Hematopoietic multipotent progenitor cell treated with erythropoietin and hydrocortisone succinate and interleukin-3 and kit ligand, for 8 days (in vitro differentiated cells): ENCODE measurements at regions not wholly inside any gene's neighbourhood (a gene's known extent, or its start where the extent isn't known, plus 50 kb on each side); places are given as distances from the start of the nearest gene placed in this dataset.

Experiments
- DNase-seq: peaks from one replicate; pipeline ENCODE4 v3.0.0-alpha.2; 2015

DNA sequence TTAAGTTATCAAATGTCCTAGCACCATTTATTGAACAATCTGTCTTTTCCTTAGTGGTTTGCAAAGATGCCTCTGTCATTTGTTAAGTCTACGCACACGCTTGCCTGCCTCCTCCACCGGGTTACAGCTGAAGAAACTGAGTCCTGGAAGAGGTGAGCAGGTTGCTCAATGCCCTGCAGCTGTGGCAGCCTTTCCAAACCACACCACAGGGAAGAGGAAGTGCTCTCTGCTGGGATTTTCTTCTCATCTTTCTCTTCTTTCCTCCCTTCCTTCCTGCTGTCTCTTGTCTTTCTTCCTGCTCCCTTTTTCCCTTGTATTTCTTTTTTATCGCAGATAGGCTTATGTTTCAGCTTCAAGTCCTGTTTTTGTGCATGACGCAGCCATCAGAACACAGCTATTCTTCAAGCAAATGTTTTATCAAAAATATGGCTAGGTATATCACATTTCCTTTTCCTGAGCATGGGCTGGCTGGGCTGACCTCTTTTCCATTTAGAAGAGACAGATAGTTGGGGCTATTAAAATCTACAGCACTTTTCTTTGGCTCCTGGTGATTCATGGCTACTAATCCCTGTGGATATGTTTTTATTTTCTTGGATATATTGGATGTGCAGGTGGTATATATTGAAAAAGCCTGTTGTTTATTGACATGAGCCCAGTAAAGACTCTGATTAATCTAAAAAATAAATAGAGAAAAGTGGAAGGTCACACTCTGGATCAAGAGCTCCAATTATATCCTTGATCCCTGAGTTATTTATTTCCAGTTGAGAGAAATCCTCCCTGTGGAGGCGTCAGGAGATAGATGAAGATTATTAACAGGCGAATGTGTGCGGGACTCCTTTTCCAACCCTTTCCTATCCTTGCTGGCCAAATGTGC, 214.6 kb downstream of the TSN start:
- no peak for DNase-seq

DNA sequence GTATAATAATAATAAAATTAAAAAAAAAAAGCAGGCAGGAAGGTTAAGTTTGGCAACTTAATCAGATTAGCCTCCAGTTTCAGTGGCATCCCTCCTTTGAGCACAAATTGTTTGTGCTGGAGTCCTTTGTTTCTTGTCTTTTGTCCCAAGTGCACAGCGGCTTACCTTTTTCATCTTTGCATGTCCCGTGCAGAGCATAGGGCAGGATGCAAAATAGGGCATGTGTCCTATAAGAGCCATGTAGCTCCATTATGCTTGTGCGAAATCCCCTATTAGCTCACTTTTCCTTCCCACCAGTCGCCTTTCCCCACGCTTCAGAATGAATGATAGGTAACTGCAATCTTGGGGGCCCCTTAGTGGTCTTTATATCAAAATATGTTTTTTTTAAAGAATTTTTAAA, 216.8 kb downstream of the TSN start:
- DNase-seq = no peak

DNA sequence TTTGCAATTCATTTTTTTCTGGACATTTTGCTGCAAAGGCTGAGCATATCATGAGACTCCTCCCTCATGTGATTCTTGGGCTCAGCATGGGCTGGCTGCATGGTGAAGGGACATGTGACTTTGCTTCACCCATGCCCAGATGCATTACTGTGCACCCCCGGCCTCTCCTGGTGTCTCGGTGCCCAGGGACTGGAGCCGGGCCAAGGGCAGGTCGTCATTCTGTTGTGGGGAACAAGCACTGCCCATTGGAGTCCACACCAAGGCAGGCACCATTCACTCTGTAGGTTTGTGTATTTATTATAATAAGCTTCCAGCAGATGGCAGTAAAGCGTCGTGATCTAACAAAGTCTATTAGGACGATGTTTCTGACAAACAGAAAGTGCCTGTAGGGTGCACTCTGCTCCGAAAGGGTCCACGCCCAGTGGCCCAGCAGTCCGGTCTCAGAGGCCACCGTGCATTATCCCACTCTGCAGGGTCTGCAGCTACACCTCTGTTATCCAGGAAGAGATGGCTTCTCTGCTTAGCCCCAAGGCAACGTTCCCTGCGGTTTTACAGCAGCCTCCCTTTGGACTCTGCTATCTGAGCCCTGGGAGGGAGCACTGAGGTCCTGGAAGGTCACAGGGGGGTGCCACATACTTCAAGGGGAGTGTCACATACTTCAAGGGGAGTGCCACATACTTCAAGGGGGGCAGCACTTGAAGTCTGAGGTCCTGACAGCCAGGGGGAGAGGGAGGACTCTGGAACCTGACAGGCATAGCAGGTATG, 219.6 kb downstream of the TSN start:
- peak; percentile 93 for DNase-seq

DNA sequence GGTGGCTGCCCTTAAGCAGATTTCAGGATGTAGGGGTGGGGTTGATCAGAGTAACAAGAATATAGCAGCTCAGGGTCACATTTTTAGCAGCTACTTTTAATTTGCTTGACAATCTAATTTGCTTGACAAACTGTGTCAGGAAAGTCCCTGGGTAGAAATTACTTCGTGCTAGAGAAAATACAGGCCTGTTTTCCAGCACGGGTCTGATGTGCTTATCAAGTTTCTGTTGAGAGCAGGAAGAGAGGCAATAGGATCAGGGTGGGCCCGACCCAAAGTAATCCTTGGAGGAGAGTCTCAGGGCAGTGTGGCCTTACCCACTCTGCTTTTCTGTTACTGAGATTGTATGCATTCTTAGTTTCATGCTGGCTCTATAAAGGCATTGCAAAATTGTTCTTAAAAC, 221.5 kb downstream of the TSN start:
- DNase-seq = no peak

DNA sequence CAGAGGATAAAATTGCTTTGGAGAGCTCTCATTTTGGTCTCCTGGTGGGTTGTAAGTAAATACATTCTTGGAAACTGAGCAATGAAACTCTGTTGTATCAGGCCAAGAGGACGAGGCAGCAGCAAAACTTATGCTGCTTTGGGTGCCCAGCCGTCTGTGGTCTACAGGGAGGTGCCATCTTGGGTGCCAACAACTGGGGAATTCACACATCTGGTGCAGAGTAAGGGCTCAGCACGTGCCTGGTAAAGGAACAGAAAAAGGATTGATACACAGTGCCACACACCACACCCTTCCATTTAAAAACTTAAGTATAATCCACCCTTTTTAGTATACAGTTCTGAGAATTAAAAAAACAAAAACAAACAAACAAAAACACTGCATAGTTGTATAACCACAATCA, 221.9 kb downstream of the TSN start:
- DNase-seq = no peak

DNA sequence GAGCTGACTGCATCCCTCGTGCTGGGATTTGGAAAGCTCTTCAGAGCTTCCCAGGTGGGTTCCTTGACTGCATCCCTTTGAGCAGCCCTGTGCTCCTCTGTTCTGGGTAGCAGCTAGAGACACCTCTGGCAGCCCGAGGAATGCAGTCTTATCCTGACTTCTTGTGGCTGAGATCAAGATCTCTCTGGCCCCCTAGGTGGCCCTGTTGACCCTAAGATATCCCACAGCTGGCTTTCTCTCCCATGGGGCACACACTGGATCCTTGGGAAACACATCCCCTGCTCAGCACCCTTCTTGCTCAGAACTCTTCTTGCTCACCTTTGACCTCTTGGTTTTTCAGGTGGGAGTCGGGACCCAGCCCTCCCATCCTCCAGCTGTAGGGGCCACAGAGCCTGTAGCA, 237.2 kb downstream of the TSN start:
- DNase-seq = no peak

DNA sequence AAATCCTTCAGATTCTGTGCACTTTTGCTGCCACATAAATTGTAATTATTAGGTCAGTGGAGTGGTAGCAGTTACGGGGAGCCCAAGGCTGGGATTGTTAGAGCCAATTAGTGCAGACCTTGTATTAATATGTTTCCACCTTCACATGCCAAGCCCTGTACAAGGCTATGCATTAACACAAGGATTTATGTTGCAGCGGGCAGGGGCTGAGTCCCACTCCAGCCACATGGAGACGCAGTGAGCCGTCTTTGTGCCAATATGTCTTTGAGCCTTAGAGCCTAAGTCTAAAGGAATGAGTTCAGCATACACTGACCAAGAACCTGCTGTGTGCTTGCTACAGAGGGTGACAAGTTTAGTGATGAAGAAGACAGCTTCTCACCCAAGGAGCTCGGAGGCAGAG, 238.2 kb downstream of the TSN start:
- no peak for DNase-seq

DNA sequence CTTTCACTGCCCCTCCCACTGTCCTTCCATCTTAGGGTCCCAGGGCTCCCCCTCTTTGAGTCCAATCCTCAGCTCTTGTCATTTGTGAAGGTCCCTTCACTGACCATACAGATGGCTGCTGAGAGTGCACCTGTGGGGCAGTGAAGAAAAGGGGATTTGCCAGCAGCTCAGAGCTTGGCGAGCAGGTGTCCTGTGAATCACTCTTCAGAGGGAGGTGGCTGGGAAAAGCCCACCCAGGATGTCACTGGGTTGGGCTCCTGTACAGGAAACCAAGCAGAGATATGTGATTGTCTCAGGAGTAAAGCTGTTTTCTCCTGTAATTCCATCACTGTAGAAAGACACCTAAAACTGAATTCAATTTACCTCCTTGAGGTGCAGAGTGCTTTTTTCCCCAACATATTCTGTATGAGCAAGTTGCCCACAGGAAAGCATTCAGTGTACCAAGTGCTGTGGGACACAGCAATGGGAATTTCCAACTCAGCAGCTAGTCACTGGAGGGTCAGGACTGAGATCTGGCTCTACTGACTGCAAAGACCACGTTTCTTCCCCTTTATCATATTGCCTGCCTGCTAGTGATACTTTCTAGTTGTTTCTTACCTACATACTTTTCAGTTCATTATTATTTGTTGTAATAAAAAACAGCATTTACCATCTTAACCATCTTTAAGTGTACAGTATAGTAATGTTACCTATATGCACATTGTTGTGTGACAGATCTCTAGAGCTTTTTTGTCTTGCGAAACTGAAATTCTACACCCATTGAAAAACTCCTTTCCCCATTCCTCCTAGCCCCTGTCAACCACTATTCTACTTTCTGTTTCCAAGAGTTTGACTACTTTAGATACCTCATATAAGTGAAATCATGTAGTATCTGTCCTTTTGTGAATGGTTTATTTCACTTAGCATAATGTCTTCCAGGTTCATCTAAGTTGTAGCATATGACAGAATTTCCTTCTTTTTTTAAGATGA, 239.1 kb downstream of the TSN start:
- DNase-seq = no peak

DNA sequence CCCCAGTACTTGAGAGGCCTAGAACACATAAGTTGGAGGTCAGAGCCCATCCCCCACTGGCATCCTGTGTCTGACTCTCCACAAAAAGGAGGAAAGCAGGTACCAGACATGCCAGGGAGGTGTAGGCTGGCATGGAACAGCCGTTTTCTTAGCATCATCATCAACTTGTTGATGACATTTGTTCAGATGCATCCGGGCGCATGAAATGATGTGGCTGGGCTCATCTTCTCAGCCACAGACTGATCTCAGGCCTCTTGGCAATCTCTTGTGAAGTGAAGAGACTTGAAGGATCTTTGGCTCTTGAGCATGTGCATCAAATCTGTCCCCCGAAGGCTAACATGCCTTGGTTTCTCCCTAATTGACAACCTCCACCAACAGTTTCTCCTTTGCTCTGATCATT, 243.3 kb downstream of the TSN start:
- DNase-seq = no peak

DNA sequence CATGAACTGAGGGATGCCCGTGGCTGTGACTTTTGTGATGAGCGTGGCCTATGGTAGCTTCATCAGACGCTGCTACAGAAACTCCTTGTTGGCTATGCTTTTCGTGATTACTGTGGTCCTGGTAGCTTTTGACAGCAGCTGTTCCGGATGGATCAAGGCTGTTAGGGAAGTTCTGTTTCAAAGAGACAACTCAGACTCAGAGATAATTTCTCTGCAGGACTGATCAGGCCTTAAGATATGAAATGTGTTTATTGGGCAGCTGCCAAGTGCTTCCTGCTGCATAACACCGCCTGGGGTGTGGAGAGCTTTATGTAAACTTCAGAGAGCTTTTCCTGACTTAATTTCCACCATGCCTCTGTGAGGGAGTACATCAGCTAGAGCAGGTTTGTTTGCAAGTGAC, 243.8 kb downstream of the TSN start:
- peak; percentile 80 for DNase-seq

DNA sequence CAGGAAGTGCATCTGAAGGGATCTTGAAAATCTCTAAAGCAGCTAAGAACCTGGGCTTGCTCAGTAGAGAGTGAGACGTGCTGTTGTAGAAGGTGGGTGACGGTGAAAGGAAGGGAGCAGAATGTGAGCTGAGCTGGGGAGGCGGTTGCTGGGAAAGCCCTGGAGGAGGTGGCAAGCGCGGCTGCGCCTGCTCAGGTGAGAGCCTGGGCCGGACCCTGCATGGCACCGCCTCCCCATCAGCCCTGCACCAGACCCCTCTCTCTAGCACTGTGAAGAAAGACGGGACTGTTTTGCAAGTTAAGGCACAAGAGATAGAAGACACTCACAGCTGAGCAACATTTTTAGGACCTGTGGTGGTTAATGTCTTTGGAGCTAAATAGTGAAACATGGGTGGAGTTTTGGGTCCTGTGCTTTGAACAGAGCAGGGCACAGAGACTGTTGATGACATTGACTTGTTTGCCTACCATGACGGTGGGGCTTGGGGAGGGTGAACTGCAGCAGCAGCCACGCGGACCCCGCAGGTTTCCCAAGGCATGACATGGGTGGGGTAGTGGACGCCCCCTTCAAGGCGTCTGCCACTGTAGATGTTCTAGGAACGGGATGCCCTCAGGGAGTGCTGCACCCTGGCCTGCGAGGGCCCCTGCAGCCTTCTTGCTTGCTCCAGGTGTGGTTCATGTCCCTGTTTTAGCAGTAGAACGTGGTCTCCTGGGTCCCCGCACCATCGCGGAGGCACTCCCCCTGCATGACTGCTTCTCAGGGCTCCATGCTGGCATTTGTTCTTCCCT, 245.3 kb downstream of the TSN start:
- no peak for DNase-seq

DNA sequence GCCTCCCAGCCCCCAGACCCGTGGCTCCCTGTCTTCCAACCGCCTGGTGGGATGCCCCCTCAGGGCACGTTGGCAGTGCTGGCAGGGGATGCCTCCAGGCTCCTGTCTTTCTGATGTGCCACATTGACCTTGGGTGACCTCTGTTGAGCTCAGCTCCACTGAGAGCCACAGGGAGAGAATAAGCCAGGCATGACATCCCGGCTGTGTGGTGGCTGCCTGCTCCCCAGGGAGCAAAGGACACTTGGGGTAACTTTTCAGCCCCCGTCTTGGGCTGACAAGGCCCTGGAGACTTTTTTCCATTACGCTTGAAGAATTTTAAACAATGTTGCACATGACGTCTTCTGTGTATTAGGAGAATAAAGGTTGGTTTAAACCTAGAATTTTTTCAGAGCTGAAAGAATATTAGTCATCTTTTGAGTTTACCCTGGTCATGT, 246.0 kb downstream of the TSN start:
- no peak for DNase-seq

DNA sequence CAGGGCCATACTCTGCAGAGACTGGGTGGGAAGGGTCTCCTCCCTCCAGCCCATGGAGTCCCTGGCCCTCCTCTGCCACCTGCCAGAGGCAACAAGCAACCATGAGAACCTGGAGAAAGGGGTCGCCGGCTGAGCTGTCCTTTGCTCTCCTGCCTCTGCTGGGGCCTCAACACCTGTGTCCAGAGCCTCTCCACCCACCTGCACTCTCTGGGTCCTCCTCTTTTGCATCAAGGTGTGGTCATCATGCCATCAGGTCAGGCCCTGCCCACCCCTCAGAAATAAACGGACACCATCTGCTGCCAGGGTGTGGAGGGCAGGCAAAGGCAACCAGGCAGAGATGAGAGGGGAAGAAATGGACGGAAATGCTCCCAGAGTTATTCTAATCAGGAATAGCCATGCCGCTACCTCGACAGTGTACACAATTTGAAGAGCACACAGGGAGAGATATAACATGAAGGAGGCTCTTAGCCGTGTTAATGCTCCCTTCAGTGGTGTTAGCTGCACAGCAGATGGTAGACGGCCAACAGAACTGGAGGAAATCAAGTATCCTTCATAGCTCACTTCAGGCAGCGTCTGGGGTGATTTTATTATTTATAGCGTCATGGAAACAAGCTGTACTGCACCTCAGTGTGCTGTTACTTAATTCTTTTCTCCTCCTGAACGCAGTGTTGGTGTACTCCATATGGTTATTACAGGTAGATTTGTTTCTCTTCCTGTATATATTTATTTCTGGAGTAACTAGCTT, 247.9 kb downstream of the TSN start:
- no peak for DNase-seq

DNA sequence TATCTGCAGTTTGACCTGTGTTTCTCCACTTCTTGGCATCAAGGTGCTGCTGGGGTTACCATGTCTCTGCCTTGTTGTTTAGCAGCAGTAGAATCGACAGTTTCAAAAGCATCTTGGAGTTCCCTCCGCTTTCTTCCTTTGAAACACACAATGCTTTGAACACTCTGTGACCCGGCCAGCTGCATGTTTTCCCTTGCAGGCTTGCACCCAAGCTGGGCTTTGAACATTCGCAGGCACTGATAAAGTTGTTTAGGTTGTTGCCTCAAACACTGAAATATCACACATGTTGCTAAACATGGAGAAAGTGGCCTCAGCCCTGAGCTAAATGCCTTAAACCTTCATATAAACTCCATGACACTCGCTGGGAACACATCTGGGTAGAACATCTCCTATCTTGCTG, 251.7 kb downstream of the TSN start:
- no peak for DNase-seq

DNA sequence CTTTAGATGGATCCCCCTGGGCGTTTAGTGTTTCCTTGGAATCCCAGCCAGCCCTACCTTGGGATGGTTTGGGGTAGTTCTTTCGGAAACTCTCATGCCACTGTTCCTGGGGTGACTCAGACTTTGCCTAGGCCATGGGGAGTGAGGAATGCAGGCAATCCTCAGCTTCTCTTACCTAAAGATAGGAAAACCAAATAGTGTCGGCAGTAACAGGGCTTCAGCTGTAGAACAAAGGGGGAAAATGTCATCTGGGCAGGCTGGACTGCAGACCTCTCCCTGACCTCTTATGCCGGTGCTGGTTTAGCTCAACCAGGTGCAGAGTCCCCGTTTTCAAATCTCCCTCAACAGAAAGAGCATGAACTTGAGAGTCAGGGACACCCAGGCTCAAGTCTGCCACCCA, 252.1 kb downstream of the TSN start:
- DNase-seq = no peak

DNA sequence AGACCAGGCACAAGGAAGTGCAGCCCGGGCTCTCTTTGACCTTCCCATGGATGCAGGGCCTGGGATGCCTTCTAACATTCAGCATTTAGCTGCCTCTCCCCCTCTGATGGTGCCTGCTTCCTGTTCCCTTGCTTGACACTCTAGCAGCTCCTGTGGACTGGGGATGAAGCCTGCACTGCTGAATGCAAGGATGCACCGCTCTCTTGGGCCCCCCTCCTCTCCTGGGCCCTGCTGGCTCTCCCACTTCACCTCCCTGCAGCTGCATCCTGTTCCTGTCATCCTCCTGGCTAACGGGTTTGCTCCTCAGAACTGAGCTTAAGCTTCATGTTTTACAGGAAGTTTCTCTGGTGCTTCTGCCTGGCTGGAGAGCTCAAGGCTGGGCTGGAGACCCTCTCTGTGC, 254.1 kb downstream of the TSN start:
- DNase-seq = no peak

DNA sequence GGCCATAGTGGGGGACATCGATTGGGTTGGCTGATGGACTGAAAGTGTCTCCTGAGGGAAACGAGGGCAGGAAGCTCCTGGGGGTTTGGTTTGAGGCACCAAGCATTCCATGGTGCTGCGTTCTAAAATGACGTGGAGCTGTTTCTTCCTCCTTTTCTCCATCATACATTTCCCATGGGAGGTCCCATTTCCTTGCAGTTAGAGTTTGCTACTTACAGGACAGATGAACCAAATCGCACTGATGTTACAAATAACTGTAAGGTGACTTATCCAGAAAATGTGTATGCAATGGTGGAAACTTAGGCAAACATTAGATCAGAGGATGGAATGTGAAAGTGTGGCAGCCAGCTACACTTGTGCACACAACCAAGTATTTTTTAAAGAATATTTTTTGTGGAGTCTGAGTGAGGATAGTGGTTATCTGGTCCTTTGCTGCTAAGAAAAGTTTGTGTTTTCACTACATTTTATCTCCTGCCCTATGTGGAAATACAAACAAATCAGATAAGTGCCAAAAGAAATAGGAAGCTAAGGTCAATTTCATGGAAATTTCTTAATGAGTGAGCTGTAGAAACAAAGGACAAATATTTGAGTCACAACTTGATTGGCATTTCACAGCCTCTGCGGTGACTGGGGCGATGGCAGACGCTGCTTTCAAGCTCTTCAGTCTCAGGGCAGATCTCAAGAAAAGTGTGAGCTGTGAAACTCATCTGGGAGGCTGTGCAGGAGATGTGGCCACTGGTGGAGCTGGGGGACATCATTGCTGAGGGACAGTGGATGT, 256.2 kb downstream of the TSN start:
- DNase-seq = no peak

DNA sequence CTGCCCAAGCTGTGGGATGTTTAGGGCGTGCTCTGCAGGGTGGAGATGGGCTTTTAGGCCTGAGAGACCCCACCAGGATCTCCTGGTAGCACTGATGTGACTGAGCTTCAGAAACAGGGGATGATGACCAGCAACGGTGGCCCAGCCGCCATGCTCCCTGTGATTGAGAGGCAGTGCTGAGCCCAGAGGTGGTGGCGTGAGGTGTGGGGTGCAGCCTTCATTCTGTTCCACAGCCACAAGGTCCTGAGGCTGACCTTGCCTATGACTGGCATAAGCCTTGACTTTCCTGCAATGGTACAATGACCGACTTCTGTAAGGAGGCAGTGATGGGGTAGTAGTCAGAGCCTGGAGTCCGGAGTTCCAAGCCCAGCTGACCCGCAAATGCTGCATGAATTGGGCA, 263.3 kb downstream of the TSN start:
- DNase-seq = no peak

DNA sequence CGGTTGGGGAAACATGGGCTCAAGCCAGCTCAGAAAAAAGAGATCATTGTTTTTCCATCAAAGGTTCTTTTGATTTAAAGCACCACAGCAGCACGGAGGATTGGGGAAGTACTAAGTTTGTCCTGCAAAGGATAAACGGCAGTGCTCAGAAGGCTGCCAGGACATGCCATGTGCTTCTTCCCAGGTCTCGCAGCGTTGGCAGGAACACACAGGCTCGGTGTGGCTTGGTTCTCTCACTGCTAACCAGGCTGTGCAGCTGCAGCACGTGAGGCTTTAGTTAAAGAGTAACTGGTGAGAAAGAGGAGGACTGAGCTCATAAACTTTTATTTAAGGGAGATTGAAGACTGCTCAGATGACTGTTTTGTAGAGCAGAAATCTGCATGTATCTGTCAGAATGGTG, 264.3 kb downstream of the TSN start:
- DNase-seq = no peak

DNA sequence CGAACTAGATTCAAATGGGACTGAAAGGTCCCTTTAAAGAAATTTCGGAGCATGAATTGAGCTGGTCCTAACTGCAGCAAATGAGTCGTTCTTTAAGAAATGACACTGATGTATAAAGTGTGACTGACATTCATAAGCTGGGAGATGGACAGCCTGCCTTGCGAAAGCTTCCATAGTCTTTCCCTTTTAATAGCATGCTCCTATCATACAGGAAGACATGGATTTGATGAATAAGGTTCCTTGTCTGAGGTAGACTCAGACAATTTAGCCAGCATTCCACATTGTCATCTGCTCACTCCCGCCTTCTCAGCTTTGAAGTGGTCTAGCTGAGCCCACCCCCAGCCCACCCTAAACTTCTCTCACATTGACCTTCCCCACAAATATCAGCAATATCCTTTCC, 264.9 kb downstream of the TSN start:
- no peak for DNase-seq

DNA sequence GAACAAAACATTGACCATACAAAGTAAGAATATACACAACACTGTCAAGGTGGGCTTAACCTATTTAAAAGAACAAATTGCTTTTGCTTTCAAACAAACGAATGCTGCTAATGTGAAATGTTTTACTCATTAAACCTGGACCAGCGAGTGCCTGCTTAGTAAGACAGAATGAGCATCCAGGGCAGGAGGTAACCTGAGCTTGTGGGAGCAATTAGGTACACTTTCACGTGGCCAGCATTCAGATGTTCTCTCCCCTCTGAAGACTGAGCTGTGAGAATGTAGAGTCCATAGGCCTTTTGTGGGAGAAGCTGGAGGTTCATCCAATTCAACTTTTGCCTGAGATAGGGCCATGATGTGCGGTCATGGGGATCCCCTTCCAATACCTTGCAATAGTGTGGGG, 266.5 kb downstream of the TSN start:
- no peak for DNase-seq
